Astrocyte (in vitro differentiated cells and primary cell): ENCODE measurements at regions not wholly inside any gene's neighbourhood (a gene's known extent, or its start where the extent isn't known, plus 50 kb on each side); places are given as distances from the start of the nearest gene placed in this dataset.

Source experiments
- DNase-seq: peaks from one replicate; pipeline ENCODE4 v3.0.0-alpha.2; 2010; ENCODE audit warnings: low read depth
- FAIRE-seq: peaks from 2 replicates; lab custom pipeline; 2011; peaks lifted over from hg19 to GRCh38; lab: Jason Lieb, UNC
- H2AFZ ChIP-seq: 2 replicates; pipeline ENCODE4 v1.6.0; 2012; ENCODE audit warnings: low read depth, low read length, inconsistent platforms
- H3K27ac ChIP-seq: 2 replicates; pipeline ENCODE4 v1.5.1; 2011; ENCODE audit warnings: low read depth, low read length, inconsistent platforms
- H3K27me3 ChIP-seq: 2 replicates; pipeline ENCODE4 v1.6.0; 2011; ENCODE audit warnings: low read length, inconsistent platforms; ENCODE audit not compliant: insufficient read depth
- H3K36me3 ChIP-seq: 2 replicates; pipeline ENCODE4 v1.5.1; 2011; ENCODE audit warnings: low read length, inconsistent platforms; ENCODE audit not compliant: insufficient read depth
- H3K4me1 ChIP-seq: 2 replicates; pipeline ENCODE4 v1.5.1; 2011; ENCODE audit warnings: low read length, inconsistent platforms; ENCODE audit not compliant: insufficient read depth
- H3K4me2 ChIP-seq: 2 replicates; pipeline ENCODE4 v1.6.0; 2012; ENCODE audit warnings: low read length, inconsistent platforms
- H3K4me3 ChIP-seq: 2 replicates; pipeline ENCODE4 v1.5.1; 2011; ENCODE audit warnings: low read depth, mild to moderate bottlenecking, low read length, inconsistent platforms; ENCODE audit not compliant: insufficient read depth
- H3K79me2 ChIP-seq: 2 replicates; pipeline ENCODE4 v1.6.0; 2012; ENCODE audit warnings: mild to moderate bottlenecking, low read length, inconsistent platforms; ENCODE audit not compliant: insufficient read depth
- H3K9ac ChIP-seq: 2 replicates; pipeline ENCODE4 v1.6.0; 2012; ENCODE audit warnings: mild to moderate bottlenecking, low read length, inconsistent platforms
- H3K9me3 ChIP-seq: 2 replicates; pipeline ENCODE4 v1.5.1; 2012; ENCODE audit warnings: low read depth, mild to moderate bottlenecking, low read length, inconsistent platforms; ENCODE audit not compliant: insufficient read depth
- H4K20me1 ChIP-seq: 2 replicates; pipeline ENCODE4 v1.6.0; 2012; ENCODE audit warnings: low read length, inconsistent platforms; ENCODE audit not compliant: insufficient read depth
- H3K27ac Mint-ChIP-seq: one replicate; pipeline ENCODE4 v1.8.0; 2021; ENCODE audit warnings: mild to moderate bottlenecking, mixed read lengths; ENCODE audit not compliant: unreplicated experiment
- H3K27me3 Mint-ChIP-seq: one replicate; pipeline ENCODE4 v1.8.0; 2021; ENCODE audit warnings: low read depth, mixed read lengths; ENCODE audit not compliant: unreplicated experiment
- H3K36me3 Mint-ChIP-seq: one replicate; pipeline ENCODE4 v1.8.0; 2021; ENCODE audit warnings: low read depth, mixed read lengths; ENCODE audit not compliant: unreplicated experiment
- H3K4me1 Mint-ChIP-seq: one replicate; pipeline ENCODE4 v1.8.0; 2021; ENCODE audit warnings: low read depth, mixed read lengths; ENCODE audit not compliant: unreplicated experiment
- H3K4me3 Mint-ChIP-seq: one replicate; pipeline ENCODE4 v1.8.0; 2021; ENCODE audit warnings: mild to moderate bottlenecking, moderate library complexity, mixed read lengths; ENCODE audit not compliant: unreplicated experiment
- H3K9me3 Mint-ChIP-seq: one replicate; pipeline ENCODE4 v1.8.0; 2021; ENCODE audit warnings: mild to moderate bottlenecking, mixed read lengths; ENCODE audit not compliant: unreplicated experiment
- CTCF ChIP-seq: IDR thresholded peaks from 2 replicates; pipeline ENCODE4 v1.5.1; 2011; ENCODE audit warnings: low read depth, mild to moderate bottlenecking, inconsistent platforms, low read length, moderate library complexity; ENCODE audit not compliant: insufficient read depth
- EZH2 ChIP-seq: IDR thresholded peaks from 2 replicates; pipeline ENCODE4 v1.6.1; 2012; ENCODE audit warnings: mild to moderate bottlenecking, low read length, inconsistent platforms; ENCODE audit not compliant: insufficient read depth

- Mint-ChIP-seq H3K27ac (no peak overlapping the region), H3K27me3 (no peaks in the 10 kb centered on the region), H3K4me1 (peaks cover 21% of the 10 kb centered on the region), H3K4me3 (no peak overlapping the region), H3K36me3 (no peaks in the 10 kb centered on the region), H3K9me3 (peaks cover 4% of the 10 kb centered on the region)
- FAIRE-seq (no peak), DNase-seq (no peak)
- H3K27ac ChIP-seq = no peak overlapping the region
- no peak overlapping the region for H2AFZ ChIP-seq
- no peaks in the 10 kb centered on the region for H3K79me2 ChIP-seq
- no peaks in the 10 kb centered on the region for H3K36me3 ChIP-seq
- H3K27me3 ChIP-seq = no peaks in the 10 kb centered on the region
- H3K9ac ChIP-seq = no peak overlapping the region
- no peak overlapping the region for H3K4me2 ChIP-seq
- H3K4me3 ChIP-seq = no peak overlapping the region
- H3K4me1 ChIP-seq = peaks cover 19% of the 10 kb centered on the region
- no peaks in the 10 kb centered on the region for H3K9me3 ChIP-seq
- no peak for TF ChIP-seq EZH2
- no peak for TF ChIP-seq CTCF
- H4K20me1 ChIP-seq = no peaks in the 10 kb centered on the region
These were observed 238.6 kb downstream of the PIK3R1 start for GRCh38 chr5:68454172-68454571.

- peaks cover 19% of the 10 kb centered on the region for H3K4me1 ChIP-seq
- no peaks in the 10 kb centered on the region for H3K9me3 ChIP-seq
- peak overlapping the region; percentile 4 for H3K27ac ChIP-seq
- Mint-ChIP-seq H3K9me3 (peaks cover 4% of the 10 kb centered on the region), H3K36me3 (no peaks in the 10 kb centered on the region), H3K4me1 (peaks cover 21% of the 10 kb centered on the region), H3K27me3 (no peaks in the 10 kb centered on the region), H3K27ac (no peak overlapping the region), H3K4me3 (no peak overlapping the region)
- H3K36me3 ChIP-seq = no peaks in the 10 kb centered on the region
- H3K4me3 ChIP-seq = no peak overlapping the region
- peak; percentile 34 for DNase-seq
- H3K79me2 ChIP-seq = no peaks in the 10 kb centered on the region
- H3K4me2 ChIP-seq = peak overlapping the region; percentile 12
- H2AFZ ChIP-seq = no peak overlapping the region
- TF ChIP-seq CTCF = no peak
- no peak for TF ChIP-seq EZH2
- no peak overlapping the region for H3K9ac ChIP-seq
- no peaks in the 10 kb centered on the region for H3K27me3 ChIP-seq
- peak; percentile 23 for FAIRE-seq
- H4K20me1 ChIP-seq = no peaks in the 10 kb centered on the region
These were observed 239.2 kb downstream of the PIK3R1 start for GRCh38 chr5:68454766-68455165.

GRCh38 chr5:68455216-68455615, 239.7 kb downstream of the PIK3R1 start:
- peaks cover 19% of the 10 kb centered on the region for H3K4me1 ChIP-seq
- H3K27ac Mint-ChIP-seq = no peak overlapping the region
- H3K27me3 Mint-ChIP-seq = no peaks in the 10 kb centered on the region
- H3K4me1 Mint-ChIP-seq = peaks cover 19% of the 10 kb centered on the region
- no peaks in the 10 kb centered on the region for H3K36me3 ChIP-seq
- H3K4me2 ChIP-seq = peak overlapping the region; percentile 12
- peak; percentile 29 for FAIRE-seq
- H3K9ac ChIP-seq = no peak overlapping the region
- DNase-seq = no peak
- H3K27me3 ChIP-seq = no peaks in the 10 kb centered on the region
- peaks cover 4% of the 10 kb centered on the region for H3K9me3 Mint-ChIP-seq
- no peaks in the 10 kb centered on the region for H3K9me3 ChIP-seq
- H3K36me3 Mint-ChIP-seq = no peaks in the 10 kb centered on the region
- no peak overlapping the region for H2AFZ ChIP-seq
- no peaks in the 10 kb centered on the region for H3K79me2 ChIP-seq
- no peaks in the 10 kb centered on the region for H4K20me1 ChIP-seq
- H3K4me3 Mint-ChIP-seq = peak overlapping the region; percentile 23
- no peak for TF ChIP-seq CTCF
- no peak for TF ChIP-seq EZH2
- H3K27ac ChIP-seq = peak overlapping the region; percentile 4
- H3K4me3 ChIP-seq = no peak overlapping the region
